ENCODE measurements at regions not wholly inside any gene's neighbourhood (a gene's known extent, or its start where the extent isn't known, plus 50 kb on each side); places are given as distances from the start of the nearest gene placed in this dataset.

- DNase-seq = no peak
- no peaks in the 10 kb centered on the region for H3K4me1 Mint-ChIP-seq
- H3K4me3 Mint-ChIP-seq = no peak overlapping the region
- no peaks in the 10 kb centered on the region for H3K27me3 Mint-ChIP-seq
- CTCF ChIA-PET = no interaction called here
- POLR2A ChIA-PET = no interaction called here
- no peaks in the 10 kb centered on the region for H3K36me3 Mint-ChIP-seq (ENCODE audit: low read depth)
- no peak overlapping the region for H3K27ac Mint-ChIP-seq
- no peaks in the 10 kb centered on the region for H3K9me3 Mint-ChIP-seq
Observed at GRCh38 chr7:34237493-34237849, 332.1 kb downstream of the BMPER start.

GRCh38 chr7:34240417-34240816 lies 335.1 kb downstream of the BMPER start:
- H3K4me3 Mint-ChIP-seq = no peak overlapping the region
- H3K36me3 Mint-ChIP-seq (ENCODE audit: low read depth) = no peaks in the 10 kb centered on the region
- no peak for DNase-seq
- no peak overlapping the region for H3K27ac Mint-ChIP-seq
- POLR2A ChIA-PET = no interaction called here
- no peaks in the 10 kb centered on the region for H3K4me1 Mint-ChIP-seq
- H3K27me3 Mint-ChIP-seq = no peaks in the 10 kb centered on the region
- CTCF ChIA-PET = no interaction called here
- H3K9me3 Mint-ChIP-seq = peaks cover under 1% of the 10 kb centered on the region

GRCh38 chr7:34242391-34242790 lies 337.1 kb downstream of the BMPER start:
- Mint-ChIP-seq H3K4me1 (no peaks in the 10 kb centered on the region), H3K9me3 (peaks cover 2% of the 10 kb centered on the region), H3K27ac (no peak overlapping the region), H3K27me3 (no peaks in the 10 kb centered on the region), H3K36me3 (ENCODE audit: low read depth) (no peaks in the 10 kb centered on the region), H3K4me3 (no peak overlapping the region)
- ChIA-PET CTCF (no interaction called here), POLR2A (no interaction called here)
- no peak for DNase-seq

DNA sequence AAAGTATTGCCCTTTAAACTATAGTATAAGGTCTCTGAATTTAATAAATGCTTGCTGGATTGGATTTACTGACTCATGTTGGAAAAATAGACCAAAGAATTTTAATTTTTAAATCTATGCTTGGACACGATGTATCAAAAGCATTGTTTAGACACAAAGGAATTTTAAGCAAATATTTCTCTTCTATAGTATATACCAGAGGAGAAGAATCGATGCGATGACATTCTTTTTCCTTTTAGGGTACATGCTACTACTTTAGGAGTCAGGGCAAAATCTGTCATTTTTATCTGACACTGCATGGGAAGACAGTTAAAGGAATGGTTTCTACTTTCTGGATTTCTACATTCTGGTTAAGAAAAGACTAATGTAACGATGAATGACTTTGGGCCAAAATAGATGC lies 339.9 kb downstream of the BMPER start:
- CTCF ChIA-PET = no interaction called here
- DNase-seq = no peak
- Mint-ChIP-seq H3K4me3 (no peak overlapping the region), H3K27me3 (no peaks in the 10 kb centered on the region), H3K27ac (no peak overlapping the region), H3K36me3 (ENCODE audit: low read depth) (no peaks in the 10 kb centered on the region), H3K4me1 (no peaks in the 10 kb centered on the region), H3K9me3 (peaks cover 2% of the 10 kb centered on the region)
- POLR2A ChIA-PET = no interaction called here

- H3K9me3 Mint-ChIP-seq = peaks cover 2% of the 10 kb centered on the region
- no peaks in the 10 kb centered on the region for H3K36me3 Mint-ChIP-seq (ENCODE audit: low read depth)
- ChIA-PET POLR2A (no interaction called here), CTCF (no interaction called here)
- H3K27ac Mint-ChIP-seq = no peak overlapping the region
- no peak overlapping the region for H3K4me3 Mint-ChIP-seq
- DNase-seq = no peak
- no peaks in the 10 kb centered on the region for H3K27me3 Mint-ChIP-seq
- H3K4me1 Mint-ChIP-seq = no peaks in the 10 kb centered on the region
Observed at GRCh38 chr7:34247468-34247867, 342.1 kb downstream of the BMPER start.

- Mint-ChIP-seq H3K4me3 (no peak overlapping the region), H3K27ac (no peak overlapping the region), H3K27me3 (no peaks in the 10 kb centered on the region), H3K9me3 (peaks cover 2% of the 10 kb centered on the region), H3K36me3 (ENCODE audit: low read depth) (no peaks in the 10 kb centered on the region), H3K4me1 (no peaks in the 10 kb centered on the region)
- CTCF ChIA-PET = no interaction called here
- POLR2A ChIA-PET = no interaction called here
- no peak for DNase-seq
Observed at GRCh38 chr7:34249192-34249591, 343.9 kb downstream of the BMPER start.

DNA sequence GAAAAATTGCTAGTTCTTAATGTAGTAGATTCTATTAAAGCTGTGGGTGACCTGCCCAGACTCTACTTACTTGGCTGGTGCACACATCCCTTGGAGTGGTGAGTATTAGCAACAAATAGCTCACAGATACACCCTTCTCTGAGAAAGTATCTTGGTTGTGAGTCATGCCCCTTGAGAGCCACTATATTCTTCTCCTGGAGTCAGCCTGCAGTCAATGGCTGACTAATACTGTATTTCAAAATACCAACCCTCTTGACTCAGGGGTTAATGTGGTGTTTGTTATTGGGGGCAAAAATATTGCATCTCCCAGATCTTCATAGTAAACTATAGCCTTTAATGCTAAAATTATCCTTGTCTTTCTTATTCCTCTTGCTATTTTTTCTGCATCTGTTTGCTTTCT lies 354.9 kb downstream of the BMPER start:
- ChIA-PET CTCF (no interaction called here), POLR2A (no interaction called here)
- Mint-ChIP-seq H3K4me3 (no peak overlapping the region), H3K4me1 (no peaks in the 10 kb centered on the region), H3K9me3 (no peaks in the 10 kb centered on the region), H3K27me3 (no peaks in the 10 kb centered on the region), H3K36me3 (ENCODE audit: low read depth) (no peaks in the 10 kb centered on the region), H3K27ac (no peak overlapping the region)
- no peak for DNase-seq

- no peak for DNase-seq
- no peak overlapping the region for H3K4me3 Mint-ChIP-seq
- CTCF ChIA-PET = no interaction called here
- no peaks in the 10 kb centered on the region for H3K9me3 Mint-ChIP-seq
- no peaks in the 10 kb centered on the region for H3K27me3 Mint-ChIP-seq
- no peaks in the 10 kb centered on the region for H3K36me3 Mint-ChIP-seq (ENCODE audit: low read depth)
- H3K27ac Mint-ChIP-seq = no peak overlapping the region
- H3K4me1 Mint-ChIP-seq = no peaks in the 10 kb centered on the region
- POLR2A ChIA-PET = no interaction called here
Observed at GRCh38 chr7:34263168-34263567, 357.8 kb downstream of the BMPER start.

GRCh38 chr7:34269084-34269483 lies 363.7 kb downstream of the BMPER start:
- Mint-ChIP-seq H3K4me1 (no peaks in the 10 kb centered on the region), H3K36me3 (ENCODE audit: low read depth) (no peaks in the 10 kb centered on the region), H3K9me3 (no peaks in the 10 kb centered on the region), H3K27me3 (no peaks in the 10 kb centered on the region), H3K4me3 (no peak overlapping the region), H3K27ac (no peak overlapping the region)
- ChIA-PET CTCF (no interaction called here), POLR2A (no interaction called here)
- no peak for DNase-seq

GRCh38 chr7:34275624-34276023 lies 370.3 kb downstream of the BMPER start:
- H3K27me3 Mint-ChIP-seq = no peaks in the 10 kb centered on the region
- no peaks in the 10 kb centered on the region for H3K9me3 Mint-ChIP-seq
- DNase-seq = no peak
- POLR2A ChIA-PET = no interaction called here
- no peak overlapping the region for H3K4me3 Mint-ChIP-seq
- H3K36me3 Mint-ChIP-seq (ENCODE audit: low read depth) = no peaks in the 10 kb centered on the region
- no peak overlapping the region for H3K27ac Mint-ChIP-seq
- H3K4me1 Mint-ChIP-seq = peaks cover 6% of the 10 kb centered on the region
- CTCF ChIA-PET = no interaction called here

DNA sequence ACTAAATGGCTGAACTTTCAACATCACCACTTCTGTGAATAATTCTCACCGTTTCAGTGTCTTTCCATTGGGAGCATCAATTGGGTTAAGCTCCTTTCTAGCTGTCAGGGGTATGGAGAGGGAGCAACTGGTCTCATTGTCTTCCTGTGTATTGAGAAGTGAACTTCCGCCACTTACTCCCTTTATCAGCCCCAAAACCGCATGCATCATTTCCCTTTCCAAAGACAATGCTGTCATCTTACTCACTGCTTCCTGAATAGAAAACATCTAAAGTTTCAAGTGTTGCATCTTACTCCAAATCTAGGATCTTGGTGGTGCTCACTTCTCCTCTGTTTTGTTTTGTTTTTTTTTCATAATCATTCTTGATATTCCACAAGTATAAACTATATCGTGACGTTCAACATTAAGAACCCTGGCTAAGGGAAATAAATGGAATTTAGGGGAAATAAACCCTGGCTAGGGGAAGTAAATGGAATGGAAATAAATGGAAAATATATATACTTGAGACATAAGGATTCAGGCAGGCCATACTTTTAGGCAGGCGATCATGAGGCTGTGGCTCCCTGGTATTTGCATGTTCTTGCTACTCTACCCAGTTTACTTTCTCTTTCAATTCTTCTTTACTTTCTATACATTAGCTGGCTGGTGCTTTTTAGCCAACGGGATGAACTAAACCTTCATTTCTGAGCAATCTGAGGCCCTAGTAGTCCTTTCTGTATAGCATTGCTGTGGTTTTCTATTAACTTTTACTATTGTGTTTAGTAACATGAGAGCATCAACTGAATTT lies 371.9 kb downstream of the BMPER start:
- ChIA-PET CTCF (no interaction called here), POLR2A (no interaction called here)
- Mint-ChIP-seq H3K36me3 (ENCODE audit: low read depth) (no peaks in the 10 kb centered on the region), H3K27ac (no peak overlapping the region), H3K4me3 (no peak overlapping the region), H3K9me3 (peaks cover under 1% of the 10 kb centered on the region), H3K27me3 (no peaks in the 10 kb centered on the region), H3K4me1 (peaks cover 6% of the 10 kb centered on the region)
- DNase-seq = no peak

GRCh38 chr7:34277803-34278199 lies 372.5 kb downstream of the BMPER start:
- H3K27ac Mint-ChIP-seq = no peak overlapping the region
- peaks cover 6% of the 10 kb centered on the region for H3K9me3 Mint-ChIP-seq
- ChIA-PET POLR2A (no interaction called here), CTCF (no interaction called here)
- no peak for DNase-seq
- no peaks in the 10 kb centered on the region for H3K27me3 Mint-ChIP-seq
- H3K4me1 Mint-ChIP-seq = peaks cover 6% of the 10 kb centered on the region
- H3K36me3 Mint-ChIP-seq (ENCODE audit: low read depth) = no peaks in the 10 kb centered on the region
- no peak overlapping the region for H3K4me3 Mint-ChIP-seq

GRCh38 chr7:34281260-34281659 lies 375.9 kb downstream of the BMPER start:
- DNase-seq = no peak
- ChIA-PET POLR2A (no interaction called here), CTCF (no interaction called here)
- Mint-ChIP-seq H3K9me3 (peaks cover 8% of the 10 kb centered on the region), H3K4me3 (no peak overlapping the region), H3K36me3 (ENCODE audit: low read depth) (no peaks in the 10 kb centered on the region), H3K27me3 (no peaks in the 10 kb centered on the region), H3K27ac (no peak overlapping the region), H3K4me1 (peaks cover 6% of the 10 kb centered on the region)

- ChIA-PET CTCF (no interaction called here), POLR2A (no interaction called here)
- Mint-ChIP-seq H3K4me3 (no peak overlapping the region), H3K36me3 (ENCODE audit: low read depth) (no peaks in the 10 kb centered on the region), H3K27me3 (no peaks in the 10 kb centered on the region), H3K9me3 (peaks cover 8% of the 10 kb centered on the region), H3K27ac (no peak overlapping the region), H3K4me1 (peaks cover 3% of the 10 kb centered on the region)
- no peak for DNase-seq
Observed at GRCh38 chr7:34282271-34282670, 375.7 kb upstream of the NPSR1 start.

GRCh38 chr7:34296663-34297062 lies 361.4 kb upstream of the NPSR1 start:
- Mint-ChIP-seq H3K27me3 (no peaks in the 10 kb centered on the region), H3K9me3 (no peaks in the 10 kb centered on the region), H3K4me1 (no peaks in the 10 kb centered on the region), H3K36me3 (ENCODE audit: low read depth) (no peaks in the 10 kb centered on the region), H3K27ac (no peak overlapping the region), H3K4me3 (no peak overlapping the region)
- ChIA-PET CTCF (interaction anchor here (1.2 kb wide), 1 partner anchor 24 kb away, joined by 3 read pairs; no protein-coding TSS in a partner anchor), POLR2A (no interaction called here)
- no peak for DNase-seq
